ENCODE measurements at regions not wholly inside any gene's neighbourhood (a gene's known extent, or its start where the extent isn't known, plus 50 kb on each side); places are given as distances from the start of the nearest gene placed in this dataset.
A peak's percentile ranks its signal among the peaks of the same experiment; 100 is the strongest.

DNA sequence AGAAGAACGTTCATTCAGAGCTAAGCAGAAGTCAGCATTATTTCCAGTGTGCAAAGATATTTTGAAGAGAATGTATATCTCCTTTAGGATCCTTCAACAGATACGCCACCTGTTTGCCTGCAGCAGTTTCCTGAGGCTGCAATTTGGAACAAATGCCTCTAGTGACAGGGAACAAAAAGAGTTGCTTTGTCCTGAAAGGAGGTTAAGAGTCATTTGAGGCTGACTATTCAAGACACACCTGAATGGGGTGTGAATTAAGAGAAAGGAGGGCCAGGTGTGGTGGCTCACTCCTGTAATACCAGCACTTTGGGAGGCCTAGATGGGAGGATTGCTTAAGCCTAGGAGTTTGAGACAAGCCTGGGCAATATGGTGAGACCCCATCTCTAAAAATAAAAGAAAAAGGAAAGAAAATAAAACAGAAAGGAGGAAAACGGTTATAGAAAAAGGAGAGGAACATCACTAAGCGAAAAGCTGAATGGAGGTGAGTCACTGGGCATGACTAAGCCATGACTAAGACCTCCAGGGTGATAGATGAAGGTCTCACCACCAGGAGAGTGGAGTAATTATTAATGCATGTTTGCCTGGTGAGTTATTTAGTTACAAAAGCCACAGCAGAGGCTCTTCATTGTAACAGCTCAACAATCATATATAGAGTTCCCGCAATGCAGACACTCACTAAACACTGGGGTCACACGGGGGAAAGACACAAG is 255.2 kb upstream of the TNC start (continued):
- TF ChIP-seq, protein P1, sequence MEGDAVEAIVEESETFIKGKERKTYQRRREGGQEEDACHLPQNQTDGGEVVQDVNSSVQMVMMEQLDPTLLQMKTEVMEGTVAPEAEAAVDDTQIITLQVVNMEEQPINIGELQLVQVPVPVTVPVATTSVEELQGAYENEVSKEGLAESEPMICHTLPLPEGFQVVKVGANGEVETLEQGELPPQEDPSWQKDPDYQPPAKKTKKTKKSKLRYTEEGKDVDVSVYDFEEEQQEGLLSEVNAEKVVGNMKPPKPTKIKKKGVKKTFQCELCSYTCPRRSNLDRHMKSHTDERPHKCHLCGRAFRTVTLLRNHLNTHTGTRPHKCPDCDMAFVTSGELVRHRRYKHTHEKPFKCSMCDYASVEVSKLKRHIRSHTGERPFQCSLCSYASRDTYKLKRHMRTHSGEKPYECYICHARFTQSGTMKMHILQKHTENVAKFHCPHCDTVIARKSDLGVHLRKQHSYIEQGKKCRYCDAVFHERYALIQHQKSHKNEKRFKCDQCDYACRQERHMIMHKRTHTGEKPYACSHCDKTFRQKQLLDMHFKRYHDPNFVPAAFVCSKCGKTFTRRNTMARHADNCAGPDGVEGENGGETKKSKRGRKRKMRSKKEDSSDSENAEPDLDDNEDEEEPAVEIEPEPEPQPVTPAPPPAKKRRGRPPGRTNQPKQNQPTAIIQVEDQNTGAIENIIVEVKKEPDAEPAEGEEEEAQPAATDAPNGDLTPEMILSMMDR (IDR thresholded peaks at IDR 0.05): no peak
- TF ChIP-seq, protein P2, sequence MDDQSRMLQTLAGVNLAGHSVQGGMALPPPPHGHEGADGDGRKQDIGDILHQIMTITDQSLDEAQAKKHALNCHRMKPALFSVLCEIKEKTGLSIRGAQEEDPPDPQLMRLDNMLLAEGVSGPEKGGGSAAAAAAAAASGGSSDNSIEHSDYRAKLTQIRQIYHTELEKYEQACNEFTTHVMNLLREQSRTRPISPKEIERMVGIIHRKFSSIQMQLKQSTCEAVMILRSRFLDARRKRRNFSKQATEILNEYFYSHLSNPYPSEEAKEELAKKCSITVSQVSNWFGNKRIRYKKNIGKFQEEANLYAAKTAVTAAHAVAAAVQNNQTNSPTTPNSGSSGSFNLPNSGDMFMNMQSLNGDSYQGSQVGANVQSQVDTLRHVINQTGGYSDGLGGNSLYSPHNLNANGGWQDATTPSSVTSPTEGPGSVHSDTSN (IDR thresholded peaks at IDR 0.05): peak; percentile 76

DNA sequence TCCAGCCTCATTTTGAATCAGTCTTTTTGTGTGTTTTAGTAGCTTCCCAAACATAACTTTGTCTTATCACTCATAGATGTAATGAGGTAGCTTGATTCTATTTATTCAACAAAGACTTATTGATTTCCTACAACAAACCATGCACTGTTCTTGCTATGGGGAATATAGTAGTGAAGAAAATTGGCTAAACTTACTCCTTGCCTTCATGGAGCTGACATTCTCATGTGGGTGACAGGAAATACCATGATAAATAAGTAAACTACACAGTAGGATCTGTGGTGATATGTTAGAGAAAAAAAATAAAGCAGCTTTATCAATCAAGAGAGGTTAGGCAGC is 255.7 kb upstream of the TNC start:
- Histone ChIP-seq H3K4me3 (no peak overlapping the region), H3K27ac (peak overlapping the region; percentile 72 to 82), H3K4me1 (peaks cover 37% of the 10 kb centered on the region), H3K9me3 (peaks cover 9% of the 10 kb centered on the region), H3K4me2 (peak overlapping the region; percentile 74)
- CTCF ChIA-PET: interaction anchor here (1.3 to 1.5 kb wide), 3 partner anchors 19 to 969 kb away, joined by 3 to 5 read pairs (median 3); no protein-coding TSS in a partner anchor
- POLR2A ChIA-PET: interaction anchor here (0.5 kb wide), 1 partner anchor 322 kb away, joined by 3 read pairs; no protein-coding TSS in a partner anchor
- TF ChIP-seq EHF (CRISPR knock-in tag; IDR thresholded peaks at IDR 0.05) (no peak), RAD21 (conservative IDR thresholded peaks at IDR 0.05 in 1 of 2, IDR thresholded peaks at IDR 0.05 in 1 of 2) (0 out of 5 replicates have a peak, but pooled peaks of 1 of the 2 experiments have one; percentile 1), SMC3 (IDR thresholded peaks at IDR 0.05) (no peak), POLR2AphosphoS2 (conservative IDR thresholded peaks at IDR 0.05; ENCODE audit: low read length) (no peak), NR3C1 (IDR thresholded peaks at IDR 0.05) (no peak)
- TF ChIP-seq, protein P3, sequence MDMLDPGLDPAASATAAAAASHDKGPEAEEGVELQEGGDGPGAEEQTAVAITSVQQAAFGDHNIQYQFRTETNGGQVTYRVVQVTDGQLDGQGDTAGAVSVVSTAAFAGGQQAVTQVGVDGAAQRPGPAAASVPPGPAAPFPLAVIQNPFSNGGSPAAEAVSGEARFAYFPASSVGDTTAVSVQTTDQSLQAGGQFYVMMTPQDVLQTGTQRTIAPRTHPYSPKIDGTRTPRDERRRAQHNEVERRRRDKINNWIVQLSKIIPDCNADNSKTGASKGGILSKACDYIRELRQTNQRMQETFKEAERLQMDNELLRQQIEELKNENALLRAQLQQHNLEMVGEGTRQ (IDR thresholded peaks at IDR 0.05): no peak
- FAIRE-seq: no peak
- DNase-seq (ENCODE audit: low read depth in 1 of 2, low spot score in 1 of 2): no peak
- peak; percentile 57 to 60; a peak in 5 of 6 replicates for ATAC-seq

DNA sequence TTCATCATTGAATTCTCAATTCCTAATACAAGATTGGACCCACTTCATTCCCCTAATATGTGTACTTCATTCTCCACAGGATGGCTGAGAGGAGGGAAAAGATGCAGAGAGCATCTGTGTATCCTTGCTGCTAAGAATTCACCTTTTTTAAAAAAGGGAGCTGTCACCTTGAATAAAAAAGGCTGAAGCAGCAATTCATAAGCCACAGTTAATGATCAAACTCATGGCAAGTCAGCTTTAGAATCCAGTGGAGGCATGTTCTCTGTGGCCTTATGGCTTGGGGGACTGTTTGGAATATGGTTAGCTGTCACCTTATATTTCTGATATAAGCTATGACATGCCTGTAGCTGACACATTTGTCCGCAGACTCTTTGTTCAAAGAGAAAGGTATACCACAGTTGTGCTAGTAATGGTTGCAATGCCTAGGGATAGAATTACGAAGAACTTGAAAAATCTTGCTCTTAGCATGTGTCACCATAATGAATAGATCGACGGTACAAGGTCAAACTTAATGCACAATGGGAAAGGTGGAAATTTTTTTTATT is 256.8 kb upstream of the TNC start:
- 96% methylated on average over 4 of the region's 4 CpGs for WGBS (ENCODE audit: missing lambda C conversion rate)
- Histone ChIP-seq H3K27ac (peak overlapping the region; percentile 72 to 82; a peak in 4 of 6 replicates), H3K4me3 (no peak overlapping the region), H3K4me2 (no peak overlapping the region; the same call in 2 of the 3 replicates), H3K9me3 (peaks cover 9% of the 10 kb centered on the region), H3K4me1 (peaks cover 26% of the 10 kb centered on the region)
- ATAC-seq (no peak), DNase-seq (ENCODE audit: low read depth in 1 of 2, low spot score in 1 of 2) (no peak), FAIRE-seq (no peak)
- TF ChIP-seq, protein P4, sequence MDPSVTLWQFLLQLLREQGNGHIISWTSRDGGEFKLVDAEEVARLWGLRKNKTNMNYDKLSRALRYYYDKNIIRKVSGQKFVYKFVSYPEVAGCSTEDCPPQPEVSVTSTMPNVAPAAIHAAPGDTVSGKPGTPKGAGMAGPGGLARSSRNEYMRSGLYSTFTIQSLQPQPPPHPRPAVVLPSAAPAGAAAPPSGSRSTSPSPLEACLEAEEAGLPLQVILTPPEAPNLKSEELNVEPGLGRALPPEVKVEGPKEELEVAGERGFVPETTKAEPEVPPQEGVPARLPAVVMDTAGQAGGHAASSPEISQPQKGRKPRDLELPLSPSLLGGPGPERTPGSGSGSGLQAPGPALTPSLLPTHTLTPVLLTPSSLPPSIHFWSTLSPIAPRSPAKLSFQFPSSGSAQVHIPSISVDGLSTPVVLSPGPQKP (IDR thresholded peaks at IDR 0.05; ENCODE audit: low read depth, low read length): no peak
- TF ChIP-seq, protein P5, sequence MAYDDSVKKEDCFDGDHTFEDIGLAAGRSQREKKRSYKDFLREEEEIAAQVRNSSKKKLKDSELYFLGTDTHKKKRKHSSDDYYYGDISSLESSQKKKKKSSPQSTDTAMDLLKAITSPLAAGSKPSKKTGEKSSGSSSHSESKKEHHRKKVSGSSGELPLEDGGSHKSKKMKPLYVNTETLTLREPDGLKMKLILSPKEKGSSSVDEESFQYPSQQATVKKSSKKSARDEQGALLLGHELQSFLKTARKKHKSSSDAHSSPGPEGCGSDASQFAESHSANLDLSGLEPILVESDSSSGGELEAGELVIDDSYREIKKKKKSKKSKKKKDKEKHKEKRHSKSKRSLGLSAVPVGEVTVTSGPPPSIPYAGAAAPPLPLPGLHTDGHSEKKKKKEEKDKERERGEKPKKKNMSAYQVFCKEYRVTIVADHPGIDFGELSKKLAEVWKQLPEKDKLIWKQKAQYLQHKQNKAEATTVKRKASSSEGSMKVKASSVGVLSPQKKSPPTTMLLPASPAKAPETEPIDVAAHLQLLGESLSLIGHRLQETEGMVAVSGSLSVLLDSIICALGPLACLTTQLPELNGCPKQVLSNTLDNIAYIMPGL (CRISPR knock-in tag; IDR thresholded peaks at IDR 0.05; ENCODE audit: borderline replicate concordance): no peak
- peak; percentile 55 for TF ChIP-seq MAFK (IDR thresholded peaks at IDR 0.05; ENCODE audit: partially characterized antibody)
- POLR2A ChIA-PET: no interaction called here
- CTCF ChIA-PET: interaction anchor here (0.7 to 1.0 kb wide), 2 partner anchors 21 to 1472 kb away, joined by 4 read pairs; no protein-coding TSS in a partner anchor
